Ovary (tissue), 3 donors: ENCODE measurements at regions not wholly inside any gene's neighbourhood (a gene's known extent, or its start where the extent isn't known, plus 50 kb on each side); places are given as distances from the start of the nearest gene placed in this dataset.

Experiments used
- CTCF ChIP-seq, 3 donors: fragments of 450-650 bp in 2 of 3; fragments of 200-600 bp in 1 of 3; IDR thresholded peaks; one replicate each; pipeline versions ENCODE4 v1.5.1 to v1.8.0; 2016 to 2022; ENCODE audit warnings: antibody characterized with exemption in 3 of 3, mild to moderate bottlenecking in 1 of 3
- EP300 ChIP-seq: sonication (generic); formaldehyde crosslinking; IDR thresholded peaks from one replicate; pipeline ENCODE4 v1.6.1; 2017; ENCODE audit warnings: antibody characterized with exemption
- POLR2A ChIP-seq: fragments of 450-650 bp; IDR thresholded peaks from one replicate; pipeline ENCODE4 v1.6.1; 2017; ENCODE audit warnings: antibody characterized with exemption, mild to moderate bottlenecking, moderate library complexity
- donor health status: DM: no; HTN: no; CAD: no.

- TF ChIP-seq POLR2A (no peak), CTCF (IDR thresholded peaks at IDR 0.05) (no peak), EP300 (no peak)
These were observed 80.9 kb downstream of the KIF4B start for GRCh38 chr5:155094455-155094854.
